ENCODE measurements at regions not wholly inside any gene's neighbourhood (a gene's known extent, or its start where the extent isn't known, plus 50 kb on each side); places are given as distances from the start of the nearest gene placed in this dataset.
"Not testable (repeated sequence)": the region's sequence is repeated elsewhere in the genome, so short reads cannot be mapped to it uniquely, and the experiment has no call there.

DNA sequence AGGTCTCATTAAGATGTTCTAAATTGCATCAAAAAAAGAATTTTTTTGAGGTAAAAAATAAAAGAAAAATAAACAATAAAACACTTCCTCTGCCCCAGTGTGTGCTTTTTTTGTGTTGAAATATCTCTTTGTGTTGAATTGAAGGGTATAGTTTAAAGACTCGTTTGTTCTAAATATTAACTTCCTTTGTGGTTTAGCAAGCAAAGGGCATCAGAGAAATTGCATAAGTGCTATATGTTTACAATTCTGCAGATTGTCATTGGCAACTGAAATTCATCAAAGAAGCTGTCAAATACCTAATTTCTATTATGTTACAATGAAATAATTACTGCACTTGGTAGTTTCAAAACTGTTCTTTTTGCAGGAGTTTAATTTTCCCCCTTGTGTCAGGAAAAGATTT lies 260.5 kb downstream of the DKK2 start (continued):
- TF ChIP-seq, protein P1, sequence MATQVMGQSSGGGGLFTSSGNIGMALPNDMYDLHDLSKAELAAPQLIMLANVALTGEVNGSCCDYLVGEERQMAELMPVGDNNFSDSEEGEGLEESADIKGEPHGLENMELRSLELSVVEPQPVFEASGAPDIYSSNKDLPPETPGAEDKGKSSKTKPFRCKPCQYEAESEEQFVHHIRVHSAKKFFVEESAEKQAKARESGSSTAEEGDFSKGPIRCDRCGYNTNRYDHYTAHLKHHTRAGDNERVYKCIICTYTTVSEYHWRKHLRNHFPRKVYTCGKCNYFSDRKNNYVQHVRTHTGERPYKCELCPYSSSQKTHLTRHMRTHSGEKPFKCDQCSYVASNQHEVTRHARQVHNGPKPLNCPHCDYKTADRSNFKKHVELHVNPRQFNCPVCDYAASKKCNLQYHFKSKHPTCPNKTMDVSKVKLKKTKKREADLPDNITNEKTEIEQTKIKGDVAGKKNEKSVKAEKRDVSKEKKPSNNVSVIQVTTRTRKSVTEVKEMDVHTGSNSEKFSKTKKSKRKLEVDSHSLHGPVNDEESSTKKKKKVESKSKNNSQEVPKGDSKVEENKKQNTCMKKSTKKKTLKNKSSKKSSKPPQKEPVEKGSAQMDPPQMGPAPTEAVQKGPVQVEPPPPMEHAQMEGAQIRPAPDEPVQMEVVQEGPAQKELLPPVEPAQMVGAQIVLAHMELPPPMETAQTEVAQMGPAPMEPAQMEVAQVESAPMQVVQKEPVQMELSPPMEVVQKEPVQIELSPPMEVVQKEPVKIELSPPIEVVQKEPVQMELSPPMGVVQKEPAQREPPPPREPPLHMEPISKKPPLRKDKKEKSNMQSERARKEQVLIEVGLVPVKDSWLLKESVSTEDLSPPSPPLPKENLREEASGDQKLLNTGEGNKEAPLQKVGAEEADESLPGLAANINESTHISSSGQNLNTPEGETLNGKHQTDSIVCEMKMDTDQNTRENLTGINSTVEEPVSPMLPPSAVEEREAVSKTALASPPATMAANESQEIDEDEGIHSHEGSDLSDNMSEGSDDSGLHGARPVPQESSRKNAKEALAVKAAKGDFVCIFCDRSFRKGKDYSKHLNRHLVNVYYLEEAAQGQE (IDR thresholded peaks at IDR 0.05; ENCODE audit: low read depth, low read length) = no peak
- TF ChIP-seq MEF2B (IDR thresholded peaks at IDR 0.05; ENCODE audit: partially characterized antibody, poor library complexity, severe bottlenecking) (no peak), CEBPB (IDR thresholded peaks at IDR 0.05; ENCODE audit: borderline replicate concordance in 1 of 2, low read depth in 2 of 2, low read length in 2 of 2) (no peak), ETV6 (conservative IDR thresholded peaks at IDR 0.05 in 1 of 2, IDR thresholded peaks at IDR 0.05 in 1 of 2; ENCODE audit: borderline replicate concordance in 1 of 2, low read depth in 1 of 2) (no peak), TCF7 (IDR thresholded peaks at IDR 0.05; ENCODE audit: borderline replicate concordance) (no peak)
- TF ChIP-seq, protein P2, sequence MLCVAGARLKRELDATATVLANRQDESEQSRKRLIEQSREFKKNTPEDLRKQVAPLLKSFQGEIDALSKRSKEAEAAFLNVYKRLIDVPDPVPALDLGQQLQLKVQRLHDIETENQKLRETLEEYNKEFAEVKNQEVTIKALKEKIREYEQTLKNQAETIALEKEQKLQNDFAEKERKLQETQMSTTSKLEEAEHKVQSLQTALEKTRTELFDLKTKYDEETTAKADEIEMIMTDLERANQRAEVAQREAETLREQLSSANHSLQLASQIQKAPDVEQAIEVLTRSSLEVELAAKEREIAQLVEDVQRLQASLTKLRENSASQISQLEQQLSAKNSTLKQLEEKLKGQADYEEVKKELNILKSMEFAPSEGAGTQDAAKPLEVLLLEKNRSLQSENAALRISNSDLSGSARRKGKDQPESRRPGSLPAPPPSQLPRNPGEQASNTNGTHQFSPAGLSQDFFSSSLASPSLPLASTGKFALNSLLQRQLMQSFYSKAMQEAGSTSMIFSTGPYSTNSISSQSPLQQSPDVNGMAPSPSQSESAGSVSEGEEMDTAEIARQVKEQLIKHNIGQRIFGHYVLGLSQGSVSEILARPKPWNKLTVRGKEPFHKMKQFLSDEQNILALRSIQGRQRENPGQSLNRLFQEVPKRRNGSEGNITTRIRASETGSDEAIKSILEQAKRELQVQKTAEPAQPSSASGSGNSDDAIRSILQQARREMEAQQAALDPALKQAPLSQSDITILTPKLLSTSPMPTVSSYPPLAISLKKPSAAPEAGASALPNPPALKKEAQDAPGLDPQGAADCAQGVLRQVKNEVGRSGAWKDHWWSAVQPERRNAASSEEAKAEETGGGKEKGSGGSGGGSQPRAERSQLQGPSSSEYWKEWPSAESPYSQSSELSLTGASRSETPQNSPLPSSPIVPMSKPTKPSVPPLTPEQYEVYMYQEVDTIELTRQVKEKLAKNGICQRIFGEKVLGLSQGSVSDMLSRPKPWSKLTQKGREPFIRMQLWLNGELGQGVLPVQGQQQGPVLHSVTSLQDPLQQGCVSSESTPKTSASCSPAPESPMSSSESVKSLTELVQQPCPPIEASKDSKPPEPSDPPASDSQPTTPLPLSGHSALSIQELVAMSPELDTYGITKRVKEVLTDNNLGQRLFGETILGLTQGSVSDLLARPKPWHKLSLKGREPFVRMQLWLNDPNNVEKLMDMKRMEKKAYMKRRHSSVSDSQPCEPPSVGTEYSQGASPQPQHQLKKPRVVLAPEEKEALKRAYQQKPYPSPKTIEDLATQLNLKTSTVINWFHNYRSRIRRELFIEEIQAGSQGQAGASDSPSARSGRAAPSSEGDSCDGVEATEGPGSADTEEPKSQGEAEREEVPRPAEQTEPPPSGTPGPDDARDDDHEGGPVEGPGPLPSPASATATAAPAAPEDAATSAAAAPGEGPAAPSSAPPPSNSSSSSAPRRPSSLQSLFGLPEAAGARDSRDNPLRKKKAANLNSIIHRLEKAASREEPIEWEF (IDR thresholded peaks at IDR 0.05; ENCODE audit: insufficient replicate concordance, low read depth, low read length) = no peak

DNA sequence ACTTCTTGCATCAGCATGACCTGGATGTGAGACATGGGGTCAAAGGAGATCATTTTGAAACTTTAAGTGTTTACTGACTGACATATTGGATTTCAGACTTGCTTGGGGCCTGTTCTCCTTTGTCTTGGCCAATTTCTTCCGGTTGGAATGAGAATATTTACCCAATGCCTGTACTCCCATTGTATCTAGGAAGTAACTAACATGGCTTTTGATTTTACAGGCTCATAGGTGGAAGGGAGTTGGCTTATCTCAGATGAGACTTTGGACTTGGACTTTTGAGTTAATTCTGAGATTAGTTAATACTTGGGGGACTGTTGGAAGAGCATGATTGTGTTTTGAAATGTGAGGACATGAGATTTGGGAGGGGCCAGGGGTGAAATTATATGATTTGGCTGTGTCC lies 262.1 kb downstream of the DKK2 start:
- H2AFZ ChIP-seq (ENCODE audit: control insufficient read depth, low read depth, low read length); H3K27me3 ChIP-seq (replicated peaks in 1 of 2; ENCODE audit: control insufficient read depth in 2 of 2, insufficient read depth in 2 of 2, low read length in 1 of 2); in situ Hi-C loops (cut with MboI); intact Hi-C loops (cut with micrococcal nuclease; ENCODE audit: unreplicated experiment); H3K4me3 ChIP-seq; H3K36me3 ChIP-seq (ENCODE audit: control insufficient read depth in 2 of 2, insufficient read depth in 2 of 2, low read length in 1 of 2); H3K9me3 ChIP-seq (replicated peaks; ENCODE audit: control insufficient read depth, insufficient read depth, low read length); H3K4me2 ChIP-seq (ENCODE audit: control insufficient read depth, insufficient read depth); H3K27ac ChIP-seq (ENCODE audit: control insufficient read depth, insufficient read depth); RAD21 ChIA-PET (ENCODE audit: unreplicated experiment); BruUV-seq (replicated peaks); H3K79me2 ChIP-seq (ENCODE audit: control insufficient read depth, insufficient read depth, low read length); ATAC-seq; DNase-seq (ENCODE audit: low read depth, low spot score); CTCF ChIA-PET; H3K4me1 ChIP-seq (ENCODE audit: control insufficient read depth, insufficient read depth, low read length); H4K20me1 ChIP-seq (ENCODE audit: control insufficient read depth, insufficient read depth); SMC1A ChIA-PET (ENCODE audit: uncharacterized antibody, unreplicated experiment); H3K9ac ChIP-seq (ENCODE audit: control insufficient read depth, insufficient read depth, low read length); FAIRE-seq; POLR2A ChIA-PET: not testable (repeated sequence)
- 0% methylated on average over 1 of the region's 1 CpG for WGBS (ENCODE audit: insufficient coverage, insufficient replicate concordance, low lambda C conversion rate, missing lambda C conversion rate)
